CD4-positive, alpha-beta T cell treated with Interferon alpha-2 for 1 hour (primary cell): ENCODE measurements at regions not wholly inside any gene's neighbourhood (a gene's known extent, or its start where the extent isn't known, plus 50 kb on each side); places are given as distances from the start of the nearest gene placed in this dataset.
"Not testable (repeated sequence)": the region's sequence is repeated elsewhere in the genome, so short reads cannot be mapped to it uniquely, and the experiment has no call there.

Source experiments
- DNase-seq, 2 donors: peaks; one replicate each; pipeline ENCODE4 v3.0.0-alpha.2; 2020 to 2022

GRCh38 chr18:47727409-47727808 lies 203.1 kb downstream of the SMAD2 start:
- DNase-seq: no peak

GRCh38 chr18:47726550-47726949 lies 203.9 kb downstream of the SMAD2 start:
- DNase-seq: no peak

- no peak for DNase-seq
Observed at GRCh38 chr18:47725656-47726055, 204.8 kb downstream of the SMAD2 start.

- no peak for DNase-seq
Observed at GRCh38 chr18:47724186-47724975, 206.1 kb downstream of the SMAD2 start.

- DNase-seq: no peak
Observed at GRCh38 chr18:47721876-47722275, 208.6 kb downstream of the SMAD2 start.

GRCh38 chr18:47720741-47721140 lies 209.7 kb downstream of the SMAD2 start:
- no peak for DNase-seq

GRCh38 chr18:47719096-47719780 lies 211.2 kb downstream of the SMAD2 start:
- no peak for DNase-seq

GRCh38 chr18:47718646-47719045 lies 211.8 kb downstream of the SMAD2 start:
- DNase-seq: no peak

- DNase-seq: no peak
Observed at GRCh38 chr18:47717257-47717656, 213.2 kb downstream of the SMAD2 start.

- no peak for DNase-seq
Observed at GRCh38 chr18:47716632-47717185, 213.8 kb downstream of the SMAD2 start.

GRCh38 chr18:47710451-47710850 lies 220.0 kb downstream of the SMAD2 start:
- DNase-seq: no peak

- no peak for DNase-seq
Observed at GRCh38 chr18:47709556-47709955, 220.9 kb downstream of the SMAD2 start.

GRCh38 chr18:47708206-47708605 lies 222.3 kb downstream of the SMAD2 start:
- no peak for DNase-seq

- DNase-seq: no peak
Observed at GRCh38 chr18:47701134-47701533, 229.3 kb downstream of the SMAD2 start.

GRCh38 chr18:47696870-47697269 lies 233.6 kb downstream of the SMAD2 start:
- no peak for DNase-seq

GRCh38 chr18:47691611-47692010 lies 238.8 kb downstream of the SMAD2 start:
- DNase-seq: no peak

GRCh38 chr18:47690778-47691177 lies 239.7 kb downstream of the SMAD2 start:
- DNase-seq: not testable (repeated sequence)

- no peak for DNase-seq
Observed at GRCh38 chr18:47689371-47689770, 241.1 kb downstream of the SMAD2 start.

GRCh38 chr18:47686806-47687205 lies 243.7 kb downstream of the SMAD2 start:
- no peak for DNase-seq

- no peak for DNase-seq
Observed at GRCh38 chr18:47683774-47684173, 246.7 kb downstream of the SMAD2 start.

- DNase-seq: no peak
Observed at GRCh38 chr18:47682876-47683275, 247.6 kb downstream of the SMAD2 start.

- DNase-seq: no peak
Observed at GRCh38 chr18:47680488-47680887, 250.0 kb downstream of the SMAD2 start.

- DNase-seq: no peak
Observed at GRCh38 chr18:47679864-47680263, 250.6 kb downstream of the SMAD2 start.

GRCh38 chr18:47677952-47678351 lies 252.5 kb downstream of the SMAD2 start:
- no peak for DNase-seq
